ENCODE measurements at regions not wholly inside any gene's neighbourhood (a gene's known extent, or its start where the extent isn't known, plus 50 kb on each side); places are given as distances from the start of the nearest gene placed in this dataset.

GRCh38 chr11:36713715-36714114 is 115.7 kb upstream of the RAG2 start:
- intact Hi-C loops (cut with micrococcal nuclease; ENCODE audit: unreplicated experiment), result no loop called here
- CTCF ChIA-PET, result interaction anchor here (0.7 kb wide), 1 partner anchor 977 kb away, joined by 3 read pairs; no protein-coding TSS in a partner anchor
- peaks cover 28% of the 10 kb centered on the region for H3K27me3 Mint-ChIP-seq (ENCODE audit: unreplicated experiment)
- H3K9me3 Mint-ChIP-seq (ENCODE audit: low read depth, unreplicated experiment), result no peaks in the 10 kb centered on the region
- no TSS peak for BruUV-seq (replicated peaks)
- no peak overlapping the region for H3K4me3 Mint-ChIP-seq (ENCODE audit: low read depth, unreplicated experiment)
- no peaks in the 10 kb centered on the region for H3K4me1 Mint-ChIP-seq (ENCODE audit: low read depth, unreplicated experiment)
- TF ChIP-seq CTCF (IDR thresholded peaks at IDR 0.05; ENCODE audit: unreplicated experiment), result no peak
- H3K27ac Mint-ChIP-seq (ENCODE audit: unreplicated experiment), result no peak overlapping the region
- H3K36me3 Mint-ChIP-seq (ENCODE audit: insufficient read depth, unreplicated experiment), result no peaks in the 10 kb centered on the region
- no peak for DNase-seq

GRCh38 chr11:36711104-36711825 is 113.2 kb upstream of the RAG2 start:
- intact Hi-C loops (cut with micrococcal nuclease; ENCODE audit: unreplicated experiment), result no loop called here
- CTCF ChIA-PET, result interaction anchor here (1.1 kb wide), 1 partner anchor 35 kb away, joined by 3 read pairs; no protein-coding TSS in a partner anchor
- H3K4me3 Mint-ChIP-seq (ENCODE audit: low read depth, unreplicated experiment), result no peak overlapping the region
- DNase-seq, result no peak
- H3K9me3 Mint-ChIP-seq (ENCODE audit: low read depth, unreplicated experiment), result no peaks in the 10 kb centered on the region
- TF ChIP-seq CTCF (IDR thresholded peaks at IDR 0.05; ENCODE audit: unreplicated experiment), result no peak
- BruUV-seq (replicated peaks), result no TSS peak
- no peaks in the 10 kb centered on the region for H3K36me3 Mint-ChIP-seq (ENCODE audit: insufficient read depth, unreplicated experiment)
- H3K27me3 Mint-ChIP-seq (ENCODE audit: unreplicated experiment), result peaks cover 31% of the 10 kb centered on the region
- H3K4me1 Mint-ChIP-seq (ENCODE audit: low read depth, unreplicated experiment), result no peaks in the 10 kb centered on the region
- no peak overlapping the region for H3K27ac Mint-ChIP-seq (ENCODE audit: unreplicated experiment)

Data from Calu3 (cell line).